22Rv1 (cell line): ENCODE measurements at regions not wholly inside any gene's neighbourhood (a gene's known extent, or its start where the extent isn't known, plus 50 kb on each side); places are given as distances from the start of the nearest gene placed in this dataset.

Source experiments
- CTCF ChIP-seq: fragments of 450-650 bp; IDR thresholded peaks from 2 replicates; pipeline ENCODE4 v1.5.1; 2017; ENCODE audit warnings: mild to moderate bottlenecking
- ZFX ChIP-seq: fragments of 450-650 bp; IDR thresholded peaks from 2 replicates; pipeline ENCODE4 v1.6.1; 2017; ENCODE audit warnings: antibody characterized with exemption, borderline replicate concordance

DNA sequence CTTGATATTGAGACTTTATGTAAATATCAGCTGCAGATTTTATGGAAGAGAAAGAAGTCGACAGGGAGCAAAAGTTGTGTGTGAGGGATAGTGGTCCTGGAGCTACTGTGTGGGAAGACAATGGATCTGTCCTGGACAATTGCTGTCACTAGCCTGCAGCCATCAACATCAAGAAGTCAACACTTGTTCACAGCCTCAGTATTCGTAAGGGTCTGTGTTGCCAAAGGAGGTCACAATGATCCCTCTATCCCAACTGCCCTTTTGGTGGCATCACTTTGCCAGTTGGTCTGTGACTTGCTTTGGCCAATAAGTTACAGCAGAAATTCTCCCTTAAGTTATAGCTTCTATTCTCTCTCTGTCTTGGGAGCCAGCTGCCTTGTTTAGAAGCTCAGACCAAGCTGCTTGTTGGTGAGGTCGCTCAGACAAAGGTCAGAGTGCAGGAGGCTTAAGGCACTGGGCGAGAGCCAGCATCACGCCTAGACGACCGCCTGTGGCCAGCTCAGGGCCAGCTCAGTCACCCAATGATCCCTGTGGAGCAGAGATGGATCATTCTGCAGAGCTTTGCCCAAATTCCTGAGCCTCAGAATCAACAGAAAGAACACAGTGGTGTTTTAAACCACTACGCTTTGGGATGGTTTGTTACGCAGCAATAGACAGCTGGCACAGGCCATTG lies 134.9 kb downstream of the RHOU start:
- TF ChIP-seq CTCF (no peak), ZFX (no peak)
